Upper lobe of right lung (tissue), 1 donor: ENCODE measurements at regions not wholly inside any gene's neighbourhood (a gene's known extent, or its start where the extent isn't known, plus 50 kb on each side); places are given as distances from the start of the nearest gene placed in this dataset.
"Not testable (repeated sequence)": the region's sequence is repeated elsewhere in the genome, so short reads cannot be mapped to it uniquely, and the experiment has no call there.

Experiments
- ATAC-seq: fragments of 200-7000 bp; cut with Tn5 transposase; one replicate; pipeline ENCODE4 v1.9.1; 2020; ENCODE audit warnings: mild to moderate bottlenecking, moderate library complexity
- DNase-seq: peaks from one replicate; pipeline ENCODE4 v3.0.0-alpha.2; 2020
- H3K27ac ChIP-seq: fragments of 200-600 bp; one replicate; pipeline ENCODE4 v1.8.0; 2022
- H3K27me3 ChIP-seq: fragments of 200-600 bp; one replicate; pipeline ENCODE4 v1.8.0; 2022; ENCODE audit warnings: mild to moderate bottlenecking
- H3K36me3 ChIP-seq: fragments of 200-600 bp; one replicate; pipeline ENCODE4 v1.8.0; 2022
- H3K4me1 ChIP-seq: fragments of 200-600 bp; one replicate; pipeline ENCODE4 v1.8.0; 2022
- H3K4me3 ChIP-seq: fragments of 200-600 bp; one replicate; pipeline ENCODE4 v1.8.0; 2022; ENCODE audit warnings: mild to moderate bottlenecking
- H3K9me3 ChIP-seq: fragments of 200-600 bp; one replicate; pipeline ENCODE4 v1.8.0; 2022
- CTCF ChIP-seq: fragments of 200-600 bp; IDR thresholded peaks from one replicate; pipeline ENCODE4 v1.8.0; 2022; ENCODE audit warnings: antibody characterized with exemption
- intact Hi-C: fragments of 100-400 bp; cut with DNase I; formaldehyde crosslinking; loops from one replicate; pipeline ENCODE4 v1.11.0; 2022
- donor health status: DM: no; HTN: yes; CAD: no; lungs with severe emphysema.

DNA sequence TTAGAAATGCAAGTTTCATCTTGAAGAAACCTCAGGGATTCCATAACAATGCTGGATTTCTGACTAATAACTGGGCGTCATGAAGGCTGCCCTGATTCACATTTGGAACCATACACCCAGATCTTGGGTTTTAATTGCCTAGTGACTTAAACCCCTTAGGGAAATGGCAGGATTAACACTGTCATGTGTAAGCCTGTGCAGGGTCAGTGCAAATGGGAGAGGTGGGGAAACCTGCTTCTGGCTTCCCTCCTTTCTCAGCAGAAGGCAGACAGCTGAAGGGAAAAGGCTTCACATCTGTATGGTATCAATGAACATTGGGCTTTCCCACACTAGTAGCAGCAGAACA is 364.2 kb downstream of the ANKRD30A start:
- intact Hi-C loops, result no loop called here
- H3K4me1 ChIP-seq, result no peaks in the 10 kb centered on the region
- H3K27me3 ChIP-seq, result no peaks in the 10 kb centered on the region
- H3K9me3 ChIP-seq, result no peaks in the 10 kb centered on the region
- H3K27ac ChIP-seq, result no peak overlapping the region
- ATAC-seq (no peak), DNase-seq (no peak)
- no peaks in the 10 kb centered on the region for H3K36me3 ChIP-seq
- no peak for TF ChIP-seq CTCF
- no peak overlapping the region for H3K4me3 ChIP-seq

DNA sequence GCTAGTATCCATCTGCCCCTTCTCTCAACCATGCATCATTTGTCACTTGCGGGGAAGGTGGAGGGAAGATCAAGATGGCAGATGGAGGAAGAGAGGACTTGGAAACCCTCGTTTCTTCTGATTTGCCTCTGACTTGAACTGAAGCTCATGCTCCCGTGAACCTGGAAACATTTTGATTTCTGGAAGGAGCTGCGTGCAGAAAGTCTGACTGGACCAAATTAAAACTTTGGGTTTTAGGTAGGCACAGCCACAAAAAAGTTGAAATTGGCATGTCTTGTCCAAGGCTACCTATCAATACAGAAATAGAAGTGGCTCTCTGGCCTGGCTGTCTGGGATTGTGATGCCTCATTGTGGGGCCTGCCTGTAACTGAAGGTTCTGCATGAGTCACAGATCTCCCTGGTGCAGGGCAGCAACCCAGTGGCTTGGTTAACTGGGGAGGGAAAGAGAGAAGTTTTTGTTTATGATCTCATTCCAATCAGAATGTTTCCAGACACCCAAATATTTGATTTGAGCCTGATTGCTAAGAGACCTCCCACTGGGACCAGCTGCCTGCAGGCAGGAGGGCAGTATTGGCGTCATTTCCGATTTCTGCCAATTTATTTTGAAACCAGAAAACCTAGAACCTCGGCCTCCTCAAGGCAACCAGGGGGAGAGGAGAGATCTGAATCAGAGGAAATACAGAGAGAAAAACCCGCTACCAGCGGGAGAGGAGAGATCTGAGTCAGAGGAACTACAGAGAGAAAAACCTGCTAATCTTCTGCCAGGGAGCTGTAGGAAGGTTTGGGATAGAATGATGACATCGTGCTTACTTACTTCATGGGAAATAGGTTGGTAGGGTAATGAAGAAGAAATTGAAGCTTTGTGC is 363.6 kb downstream of the ANKRD30A start:
- Histone ChIP-seq H3K9me3 (no peaks in the 10 kb centered on the region), H3K36me3 (no peaks in the 10 kb centered on the region), H3K27me3 (no peaks in the 10 kb centered on the region), H3K27ac (no peak overlapping the region), H3K4me3 (no peak overlapping the region), H3K4me1 (no peaks in the 10 kb centered on the region)
- intact Hi-C loops, result no loop called here
- ATAC-seq (no peak), DNase-seq (no peak)
- no peak for TF ChIP-seq CTCF

DNA sequence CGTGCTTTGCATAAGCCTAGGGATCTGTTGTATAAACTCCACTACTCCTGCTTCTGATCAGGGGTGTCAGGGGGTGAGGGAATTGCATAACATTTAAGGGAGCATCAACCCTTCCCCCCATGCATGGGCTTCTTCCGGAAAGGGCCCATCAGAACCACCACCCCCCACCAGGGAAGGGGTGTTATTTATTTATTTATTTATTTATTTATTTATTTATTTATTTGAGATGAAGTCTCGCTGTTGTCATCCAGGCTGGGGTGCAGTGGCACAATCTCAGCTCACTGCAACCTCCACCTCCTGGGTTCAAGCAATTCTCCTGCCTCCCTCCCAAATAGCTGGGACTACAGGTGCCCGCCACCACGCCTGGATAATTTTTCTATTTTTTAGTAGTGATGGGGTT is 355.2 kb downstream of the ANKRD30A start:
- H3K4me3 ChIP-seq, H3K27me3 ChIP-seq, ATAC-seq, intact Hi-C loops, DNase-seq, H3K36me3 ChIP-seq, H3K4me1 ChIP-seq, H3K9me3 ChIP-seq, H3K27ac ChIP-seq: not testable (repeated sequence)

DNA sequence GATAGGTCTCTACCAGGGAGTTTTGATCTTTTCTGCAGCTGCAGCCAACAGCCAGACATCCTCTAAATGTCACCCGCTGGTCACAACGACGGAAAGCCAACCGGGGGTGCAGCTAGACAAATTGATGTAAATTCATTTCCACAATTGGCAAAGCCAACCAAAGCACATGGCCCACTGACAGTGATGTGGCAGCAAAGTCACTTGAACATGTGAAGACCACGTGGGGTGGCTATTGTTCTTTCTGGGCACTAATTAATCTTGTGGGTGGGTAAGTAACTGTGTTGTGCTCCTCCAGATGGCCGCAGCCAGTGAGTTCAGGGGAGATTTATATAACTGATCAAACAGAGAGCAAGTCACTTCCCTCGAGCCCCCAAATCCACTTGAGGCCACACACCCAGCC is 354.1 kb downstream of the ANKRD30A start:
- Histone ChIP-seq H3K27me3 (no peaks in the 10 kb centered on the region), H3K27ac (no peak overlapping the region), H3K4me3 (no peak overlapping the region), H3K36me3 (no peaks in the 10 kb centered on the region), H3K9me3 (no peaks in the 10 kb centered on the region), H3K4me1 (no peaks in the 10 kb centered on the region)
- intact Hi-C loops, result no loop called here
- DNase-seq, result no peak
- no peak for TF ChIP-seq CTCF
- no peak for ATAC-seq

DNA sequence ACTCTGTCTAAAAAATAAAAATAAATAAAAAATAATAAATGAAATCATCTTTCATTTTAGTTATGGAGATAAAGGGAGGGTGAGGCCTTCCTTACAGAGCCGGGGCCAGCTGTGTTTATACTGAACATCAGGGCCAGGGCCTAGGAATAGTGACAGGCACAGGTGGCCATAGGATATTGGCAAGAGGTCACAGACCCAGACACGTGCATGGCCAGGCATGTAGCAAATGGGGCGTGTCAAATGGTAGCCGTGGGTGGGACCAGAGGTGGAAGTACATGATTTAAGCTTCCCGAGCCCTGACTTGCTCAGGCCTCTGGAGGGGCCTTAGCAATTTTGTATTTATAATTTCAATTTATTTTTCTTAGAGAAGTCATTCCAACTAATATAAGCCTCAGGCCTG is 353.0 kb downstream of the ANKRD30A start:
- no peak for ATAC-seq
- H3K4me3 ChIP-seq, result no peak overlapping the region
- H3K9me3 ChIP-seq, result no peaks in the 10 kb centered on the region
- intact Hi-C loops, result no loop called here
- no peaks in the 10 kb centered on the region for H3K27me3 ChIP-seq
- H3K36me3 ChIP-seq, result no peaks in the 10 kb centered on the region
- DNase-seq, result no peak
- no peak for TF ChIP-seq CTCF
- no peaks in the 10 kb centered on the region for H3K4me1 ChIP-seq
- no peak overlapping the region for H3K27ac ChIP-seq

- ATAC-seq (no peak), DNase-seq (no peak)
- no peaks in the 10 kb centered on the region for H3K9me3 ChIP-seq
- no peak overlapping the region for H3K4me3 ChIP-seq
- no peaks in the 10 kb centered on the region for H3K4me1 ChIP-seq
- intact Hi-C loops, result no loop called here
- no peaks in the 10 kb centered on the region for H3K27me3 ChIP-seq
- TF ChIP-seq CTCF, result no peak
- no peaks in the 10 kb centered on the region for H3K36me3 ChIP-seq
- H3K27ac ChIP-seq, result no peak overlapping the region
Measured at GRCh38 chr10:37476285-37476684, 350.9 kb downstream of the ANKRD30A start.
